ENCODE measurements at regions not wholly inside any gene's neighbourhood (a gene's known extent, or its start where the extent isn't known, plus 50 kb on each side); places are given as distances from the start of the nearest gene placed in this dataset.

GRCh38 chr7:25900245-25900644 lies 251.8 kb upstream of the NFE2L3 start:
- H3K79me2 ChIP-seq (ENCODE audit: insufficient read depth, low read length): no peaks in the 10 kb centered on the region
- H3K4me3 ChIP-seq (ENCODE audit: insufficient read depth, low read depth, low read length): no peak overlapping the region
- no peaks in the 10 kb centered on the region for H3K4me1 ChIP-seq (ENCODE audit: insufficient read depth, low read length)
- Mint-ChIP-seq H3K27ac (ENCODE audit: unreplicated experiment) (no peak overlapping the region), H3K36me3 (ENCODE audit: low read depth, unreplicated experiment) (no peaks in the 10 kb centered on the region), H3K9me3 (ENCODE audit: unreplicated experiment) (peaks cover 1% of the 10 kb centered on the region), H3K4me1 (ENCODE audit: low read depth, unreplicated experiment) (no peaks in the 10 kb centered on the region), H3K27me3 (ENCODE audit: low read depth, unreplicated experiment) (peaks cover 8% of the 10 kb centered on the region), H3K4me3 (ENCODE audit: unreplicated experiment) (no peak overlapping the region)
- no peak for FAIRE-seq
- H3K9me3 ChIP-seq (ENCODE audit: insufficient read depth, low read depth, low read length): no peaks in the 10 kb centered on the region
- no peak overlapping the region for H3K9ac ChIP-seq (ENCODE audit: low read length)
- no peak overlapping the region for H2AFZ ChIP-seq (ENCODE audit: low read depth, low read length)
- H4K20me1 ChIP-seq (ENCODE audit: insufficient read depth, low read length): no peaks in the 10 kb centered on the region
- H3K27ac ChIP-seq (ENCODE audit: low read depth, low read length): no peak overlapping the region
- DNase-seq (ENCODE audit: low read depth): no peak
- no peak overlapping the region for H3K4me2 ChIP-seq (ENCODE audit: low read length)
- H3K27me3 ChIP-seq (ENCODE audit: insufficient read depth, low read length): peaks cover 9% of the 10 kb centered on the region
- TF ChIP-seq CTCF (IDR thresholded peaks at IDR 0.05; ENCODE audit: insufficient read depth, low read depth, low read length) (no peak), EZH2 (IDR thresholded peaks at IDR 0.05; ENCODE audit: insufficient read depth, low read length) (no peak)
- no peaks in the 10 kb centered on the region for H3K36me3 ChIP-seq (ENCODE audit: insufficient read depth, low read length)

GRCh38 chr7:25900877-25901276 lies 251.1 kb upstream of the NFE2L3 start:
- FAIRE-seq (no peak), DNase-seq (ENCODE audit: low read depth) (no peak)
- Histone ChIP-seq H3K4me2 (ENCODE audit: low read length) (no peak overlapping the region), H2AFZ (ENCODE audit: low read depth, low read length) (no peak overlapping the region), H4K20me1 (ENCODE audit: insufficient read depth, low read length) (no peaks in the 10 kb centered on the region), H3K79me2 (ENCODE audit: insufficient read depth, low read length) (no peaks in the 10 kb centered on the region), H3K9me3 (ENCODE audit: insufficient read depth, low read depth, low read length) (no peaks in the 10 kb centered on the region), H3K27ac (ENCODE audit: low read depth, low read length) (no peak overlapping the region), H3K36me3 (ENCODE audit: insufficient read depth, low read length) (no peaks in the 10 kb centered on the region), H3K27me3 (ENCODE audit: insufficient read depth, low read length) (peaks cover 9% of the 10 kb centered on the region), H3K4me3 (ENCODE audit: insufficient read depth, low read depth, low read length) (no peak overlapping the region), H3K4me1 (ENCODE audit: insufficient read depth, low read length) (no peaks in the 10 kb centered on the region), H3K9ac (ENCODE audit: low read length) (no peak overlapping the region)
- Mint-ChIP-seq H3K4me1 (ENCODE audit: low read depth, unreplicated experiment) (no peaks in the 10 kb centered on the region), H3K36me3 (ENCODE audit: low read depth, unreplicated experiment) (no peaks in the 10 kb centered on the region), H3K27ac (ENCODE audit: unreplicated experiment) (no peak overlapping the region), H3K4me3 (ENCODE audit: unreplicated experiment) (no peak overlapping the region), H3K27me3 (ENCODE audit: low read depth, unreplicated experiment) (peaks cover 8% of the 10 kb centered on the region), H3K9me3 (ENCODE audit: unreplicated experiment) (peaks cover 1% of the 10 kb centered on the region)
- TF ChIP-seq CTCF (IDR thresholded peaks at IDR 0.05; ENCODE audit: insufficient read depth, low read depth, low read length) (no peak), EZH2 (IDR thresholded peaks at IDR 0.05; ENCODE audit: insufficient read depth, low read length) (no peak)

GRCh38 chr7:25901658-25902057 lies 250.3 kb upstream of the NFE2L3 start:
- Histone ChIP-seq H3K4me3 (ENCODE audit: insufficient read depth, low read depth, low read length) (no peak overlapping the region), H2AFZ (ENCODE audit: low read depth, low read length) (no peak overlapping the region), H3K36me3 (ENCODE audit: insufficient read depth, low read length) (no peaks in the 10 kb centered on the region), H3K79me2 (ENCODE audit: insufficient read depth, low read length) (no peaks in the 10 kb centered on the region), H3K27me3 (ENCODE audit: insufficient read depth, low read length) (peaks cover 9% of the 10 kb centered on the region), H3K4me1 (ENCODE audit: insufficient read depth, low read length) (no peaks in the 10 kb centered on the region), H3K9ac (ENCODE audit: low read length) (no peak overlapping the region), H3K4me2 (ENCODE audit: low read length) (no peak overlapping the region), H3K9me3 (ENCODE audit: insufficient read depth, low read depth, low read length) (no peaks in the 10 kb centered on the region), H3K27ac (ENCODE audit: low read depth, low read length) (no peak overlapping the region), H4K20me1 (ENCODE audit: insufficient read depth, low read length) (no peaks in the 10 kb centered on the region)
- Mint-ChIP-seq H3K27ac (ENCODE audit: unreplicated experiment) (no peak overlapping the region), H3K4me3 (ENCODE audit: unreplicated experiment) (no peak overlapping the region), H3K27me3 (ENCODE audit: low read depth, unreplicated experiment) (peaks cover 8% of the 10 kb centered on the region), H3K4me1 (ENCODE audit: low read depth, unreplicated experiment) (no peaks in the 10 kb centered on the region), H3K36me3 (ENCODE audit: low read depth, unreplicated experiment) (no peaks in the 10 kb centered on the region), H3K9me3 (ENCODE audit: unreplicated experiment) (peaks cover 1% of the 10 kb centered on the region)
- no peak for TF ChIP-seq CTCF (IDR thresholded peaks at IDR 0.05; ENCODE audit: insufficient read depth, low read depth, low read length)
- TF ChIP-seq EZH2 (IDR thresholded peaks at IDR 0.05; ENCODE audit: insufficient read depth, low read length): no peak
- FAIRE-seq: no peak
- no peak for DNase-seq (ENCODE audit: low read depth)

Data from astrocyte (in vitro differentiated cells and primary cell).